HG02973 (cell line): ENCODE measurements at regions not wholly inside any gene's neighbourhood (a gene's known extent, or its start where the extent isn't known, plus 50 kb on each side); places are given as distances from the start of the nearest gene placed in this dataset.
A peak's percentile ranks its signal among the peaks of the same experiment; 100 is the strongest.

ENCODE experiments used
- ATAC-seq: cut with Tn5 transposase; IDR thresholded peaks from one replicate; pipeline ENCODE4 v1.9.1; 2021; ENCODE audit warnings: moderate library complexity; ENCODE audit not compliant: unreplicated experiment

GRCh38 chr2:59936048-59936447, 617.4 kb downstream of the BCL11A start:
- ATAC-seq = no peak

GRCh38 chr2:59935005-59935404, 618.4 kb downstream of the BCL11A start:
- no peak for ATAC-seq

DNA sequence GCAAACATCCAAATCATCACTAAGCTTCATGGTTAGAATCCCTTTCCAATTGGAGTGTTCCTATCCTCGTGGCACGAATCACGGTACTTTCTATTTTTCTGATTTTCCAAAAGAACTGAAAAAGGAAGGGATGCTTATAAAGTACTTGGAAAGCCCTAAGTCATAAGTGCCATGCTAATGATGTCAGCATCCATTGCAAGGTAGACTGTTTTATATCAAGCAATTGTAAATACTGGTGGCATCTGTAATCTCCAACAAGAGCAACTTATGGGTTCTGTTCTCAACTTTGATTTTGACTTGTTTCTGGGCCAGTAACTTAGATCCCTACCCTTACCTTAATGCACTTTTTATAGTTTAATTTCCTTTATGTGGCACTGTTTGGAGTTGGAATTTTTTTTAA, 619.5 kb downstream of the BCL11A start:
- no peak for ATAC-seq

GRCh38 chr2:59932341-59932740, 621.1 kb downstream of the BCL11A start:
- no peak for ATAC-seq

DNA sequence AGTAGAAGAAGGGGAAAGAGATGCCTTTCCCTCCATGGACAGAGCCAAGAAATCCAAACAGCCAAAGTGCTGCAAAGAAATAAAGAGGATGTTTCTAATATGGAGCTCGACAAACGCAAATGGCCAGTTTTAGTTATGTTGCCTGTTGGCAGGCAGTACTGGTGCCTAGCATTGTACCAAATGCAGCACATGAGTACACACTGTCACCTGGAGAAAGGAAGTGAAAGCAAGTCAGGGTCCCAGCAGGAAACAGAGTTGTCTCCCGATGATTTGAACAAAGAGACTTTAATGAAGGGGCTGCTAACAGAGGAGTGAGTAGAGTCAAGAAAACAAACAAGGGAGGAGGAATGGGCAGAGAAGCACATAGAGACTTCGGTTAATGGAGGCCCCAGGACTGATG, 623.0 kb downstream of the BCL11A start:
- no peak for ATAC-seq

DNA sequence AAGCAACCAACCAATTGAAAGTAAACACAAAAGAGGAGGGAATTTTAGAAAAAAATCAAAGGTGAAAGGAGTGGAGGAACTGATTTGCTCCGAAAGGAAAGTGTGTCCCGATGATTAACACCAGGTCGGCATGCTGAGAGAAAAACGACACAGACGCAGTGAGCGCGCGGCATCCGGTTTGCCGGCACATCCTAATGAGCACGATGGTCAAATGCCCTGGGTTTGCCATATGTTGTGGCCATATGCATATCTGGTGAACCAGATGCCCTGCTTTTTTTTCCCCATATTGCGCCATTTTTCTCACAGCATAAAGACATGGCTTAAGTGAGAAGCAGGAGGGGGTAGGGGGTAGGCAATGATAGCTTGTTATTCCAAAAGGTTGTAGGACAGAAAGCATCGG, 626.7 kb downstream of the BCL11A start:
- no peak for ATAC-seq

- ATAC-seq = no peak
Measured at GRCh38 chr2:59925321-59925720, 628.1 kb downstream of the BCL11A start.

- no peak for ATAC-seq
Measured at GRCh38 chr2:59924346-59924745, 629.1 kb downstream of the BCL11A start.

DNA sequence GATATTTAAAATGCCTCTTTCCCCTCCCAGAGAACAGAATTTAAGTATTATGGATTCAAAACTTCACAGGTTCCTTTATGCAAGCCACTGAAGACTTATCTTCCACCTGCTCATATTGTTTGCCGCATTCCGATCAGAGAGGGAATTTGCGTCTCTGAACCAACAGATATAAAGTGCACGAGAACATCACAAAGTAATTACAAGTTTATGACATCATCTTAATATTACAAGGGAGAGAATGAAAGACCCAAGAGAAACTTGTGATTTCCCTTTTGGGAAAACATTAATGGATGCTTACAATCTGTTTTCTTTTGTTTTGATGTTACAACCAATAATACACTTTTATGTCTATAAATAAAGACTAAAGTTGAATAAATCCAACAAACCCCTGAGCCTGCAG, 631.0 kb downstream of the BCL11A start:
- ATAC-seq = no peak

- ATAC-seq = no peak
Measured at GRCh38 chr2:59921743-59922142, 631.7 kb downstream of the BCL11A start.

- no peak for ATAC-seq
Measured at GRCh38 chr2:59920961-59921360, 632.5 kb downstream of the BCL11A start.

DNA sequence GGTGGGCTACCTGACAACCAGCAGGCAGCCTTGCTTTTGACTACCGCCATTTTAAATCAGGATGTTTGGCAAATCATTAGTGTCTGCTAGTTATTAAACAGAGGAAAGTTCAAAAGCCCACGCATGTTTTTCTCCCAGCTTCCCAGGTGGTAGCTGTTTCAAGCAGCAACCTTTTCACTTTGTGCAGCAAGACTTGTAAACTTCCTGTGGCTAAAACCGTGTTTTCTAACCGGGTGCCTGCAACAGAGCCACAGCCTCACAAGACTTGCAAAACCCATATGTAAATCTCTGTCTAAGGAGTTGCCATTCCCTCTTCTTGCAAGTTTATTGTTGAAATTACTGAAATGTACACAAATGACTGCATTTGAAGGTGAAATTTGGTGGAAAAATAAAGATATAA, 633.1 kb downstream of the BCL11A start:
- no peak for ATAC-seq

DNA sequence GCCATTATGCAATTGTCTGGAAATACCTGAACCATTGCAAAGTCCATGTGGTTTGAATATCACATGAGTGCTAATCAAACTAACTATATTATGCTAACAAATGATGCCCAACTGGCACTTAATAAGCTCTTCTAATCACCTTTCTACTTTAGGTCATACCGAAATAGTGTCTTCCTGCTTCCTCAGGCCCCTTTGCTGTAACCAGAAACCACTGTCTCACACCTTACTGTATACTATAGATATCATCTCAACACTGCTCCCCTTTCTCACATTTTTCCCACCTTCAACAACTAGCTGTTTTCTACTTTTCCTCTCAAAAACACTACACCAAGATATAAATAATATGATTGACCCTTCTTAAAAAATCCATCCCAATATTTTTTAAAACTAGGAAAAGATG, 633.9 kb downstream of the BCL11A start:
- ATAC-seq = no peak

GRCh38 chr2:59912042-59912441, 641.4 kb downstream of the BCL11A start:
- no peak for ATAC-seq

- ATAC-seq = no peak
Measured at GRCh38 chr2:59910166-59910565, 643.3 kb downstream of the BCL11A start.

DNA sequence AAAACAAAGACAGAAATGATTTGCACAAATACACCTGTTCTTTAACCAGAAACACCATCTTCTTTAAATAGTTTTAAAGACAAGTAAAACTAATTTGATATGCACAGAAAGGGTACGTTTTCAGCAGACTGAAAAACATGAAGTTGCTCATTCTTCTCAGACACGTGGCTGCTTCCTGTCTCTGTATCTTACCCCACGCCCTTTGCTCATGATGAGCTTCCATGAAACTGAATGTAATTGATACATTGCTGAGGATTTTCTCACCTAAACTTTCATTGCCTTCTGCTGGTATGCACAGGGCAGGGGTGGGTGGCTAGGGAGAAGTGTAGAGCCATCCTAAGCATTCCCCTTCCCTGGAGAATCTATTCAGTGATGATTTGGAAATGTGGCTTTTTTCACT, 644.3 kb downstream of the BCL11A start:
- no peak for ATAC-seq

DNA sequence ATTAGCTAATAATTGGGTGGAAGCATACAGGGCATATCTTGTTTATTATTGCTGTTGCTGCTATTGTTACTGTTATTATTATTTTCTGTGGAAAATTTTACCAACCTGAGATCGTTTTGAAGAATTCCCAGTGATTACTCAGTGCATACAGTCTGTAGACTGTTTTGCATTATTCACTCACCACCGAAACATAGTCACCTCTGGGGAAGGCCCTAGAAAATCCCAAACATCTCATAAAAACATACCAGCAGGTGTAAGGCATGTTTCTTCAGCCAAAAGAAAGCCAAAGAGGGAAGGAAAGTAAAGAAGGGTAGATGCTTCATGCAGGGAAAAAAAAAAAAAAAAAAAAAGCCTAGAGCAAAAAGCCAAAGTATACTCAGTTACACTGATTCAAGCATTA, 647.7 kb downstream of the BCL11A start:
- ATAC-seq = peak; percentile 70

DNA sequence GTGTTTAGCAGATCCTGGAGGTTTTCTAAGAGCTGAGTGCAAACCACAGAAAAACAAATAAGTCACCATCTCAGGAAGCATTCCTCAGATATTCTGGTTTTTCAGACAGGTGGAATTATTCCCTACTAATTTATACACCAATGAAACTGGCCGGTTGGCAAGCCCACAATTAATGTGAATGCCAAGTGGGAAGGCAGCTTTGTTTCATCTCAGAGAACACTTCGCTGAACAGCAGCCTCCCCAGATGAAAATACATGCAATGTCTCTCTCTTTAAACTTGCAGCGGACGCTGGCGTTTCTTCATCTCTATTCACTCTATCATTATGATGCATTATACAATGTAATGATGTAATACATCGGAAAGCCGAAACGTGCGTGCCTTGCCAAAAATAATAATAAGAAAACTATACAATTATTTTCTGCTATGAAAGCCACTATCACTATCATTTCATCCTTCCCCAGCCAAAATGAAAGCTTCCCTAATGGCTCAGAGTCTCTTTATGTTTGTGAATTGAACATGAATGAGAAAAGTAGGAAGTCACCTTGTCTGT, 649.4 kb downstream of the BCL11A start:
- ATAC-seq = no peak

GRCh38 chr2:59900728-59901452, 652.6 kb downstream of the BCL11A start:
- ATAC-seq = no peak

DNA sequence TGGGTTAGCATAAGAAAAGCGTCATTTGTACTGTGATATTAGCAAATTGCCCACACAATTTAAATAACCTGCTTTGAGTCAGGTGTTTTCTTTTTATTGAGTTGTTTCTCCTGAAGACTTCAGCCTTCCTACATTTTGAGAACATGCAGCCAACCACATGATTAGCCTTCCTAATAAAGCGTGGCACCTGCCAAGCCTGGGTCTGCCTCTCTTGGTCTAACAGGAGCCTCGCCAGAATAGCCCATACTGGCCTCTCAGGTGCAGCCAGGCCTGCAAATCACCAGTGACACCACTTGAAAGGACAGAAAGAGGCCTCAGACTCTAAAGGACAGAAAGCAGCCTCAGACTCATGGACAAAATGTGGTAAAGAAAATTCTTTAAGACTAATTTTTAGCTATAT, 653.8 kb downstream of the BCL11A start:
- no peak for ATAC-seq

DNA sequence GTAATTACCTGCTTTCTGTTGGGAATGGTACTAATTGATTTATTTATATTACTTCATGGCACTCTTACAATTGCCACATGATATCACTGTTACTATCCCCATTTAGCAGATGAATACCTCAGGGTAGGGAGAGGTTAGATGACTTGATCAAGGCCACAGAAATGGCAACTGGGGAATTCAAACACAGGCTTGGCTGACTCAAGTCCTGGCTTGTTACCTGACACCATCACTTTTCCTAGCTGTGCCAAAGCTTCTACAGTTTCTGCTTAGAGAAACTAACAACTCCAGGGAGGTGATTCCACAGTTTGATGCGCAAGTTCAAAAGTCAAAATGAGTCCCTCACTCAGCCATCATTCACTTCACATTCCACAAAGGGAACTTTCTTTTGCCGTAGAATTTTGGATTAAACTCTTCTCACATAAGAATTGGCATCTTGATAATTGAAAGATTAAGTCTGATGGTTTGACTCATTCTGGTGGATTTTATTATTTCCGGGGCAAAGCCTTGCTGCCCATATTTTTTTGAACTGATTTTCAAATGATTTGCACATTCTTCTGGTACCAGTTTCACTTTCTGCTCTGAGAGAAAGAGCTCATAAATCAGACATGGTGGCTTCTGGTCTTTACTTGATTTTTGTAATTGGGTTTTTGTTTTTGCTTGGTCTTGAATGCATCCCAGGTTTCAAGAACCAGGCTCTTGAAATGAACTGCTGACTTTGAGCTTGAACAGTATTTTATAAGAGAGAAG, 656.8 kb downstream of the BCL11A start:
- ATAC-seq = no peak

GRCh38 chr2:59893612-59894011, 659.8 kb downstream of the BCL11A start:
- no peak for ATAC-seq
